OCI-LY7 (cell line): ENCODE measurements at regions not wholly inside any gene's neighbourhood (a gene's known extent, or its start where the extent isn't known, plus 50 kb on each side); places are given as distances from the start of the nearest gene placed in this dataset.

Experiments used
- BruUV-seq: library from RNA; stranded (reverse); fragments of 400-500 nt; replicated peaks from 2 replicates; lab custom pipeline; 2021; lab: Mats Ljungman, UMichigan
- CTCF ChIA-PET: fragments of 300-600 bp; sonication (Branson Sonifier 250); formaldehyde crosslinking; loops from one replicate; lab custom pipeline; 2022; ENCODE audit warnings: antibody characterized with exemption; ENCODE audit not compliant: unreplicated experiment; lab: Charles Lee
- POLR2A ChIA-PET: fragments of 300-600 bp; sonication (Branson Sonifier 250); formaldehyde crosslinking; loops from one replicate; lab custom pipeline; 2022; ENCODE audit warnings: antibody characterized with exemption; lab: Charles Lee
- DNase-seq: peaks from one replicate; pipeline ENCODE4 v3.0.0-alpha.2; 2015; ENCODE audit warnings: low spot score
- H2AFZ ChIP-seq: fragments of 200-600 bp; sonication (generic), shearing (Covaris generic); 2 replicates; pipeline ENCODE4 v1.6.1; 2014; ENCODE audit warnings: mild to moderate bottlenecking, antibody characterized with exemption, low read length, moderate library complexity
- H3K27ac ChIP-seq: fragments of 200-600 bp; sonication (generic); 2 replicates; pipeline ENCODE4 v1.5.1; 2014; ENCODE audit warnings: mixed run types, low read depth, mild to moderate bottlenecking, moderate library complexity, low read length, inconsistent platforms; ENCODE audit not compliant: poor library complexity, severe bottlenecking
- H3K36me3 ChIP-seq: fragments of 200-600 bp; sonication (generic); 2 replicates; pipeline ENCODE4 v1.6.1; 2014; ENCODE audit warnings: mild to moderate bottlenecking, antibody characterized with exemption, low read length, moderate library complexity, mixed read lengths; ENCODE audit not compliant: insufficient read depth
- H3K4me1 ChIP-seq: fragments of 200-600 bp; sonication (generic); 2 replicates; pipeline ENCODE4 v1.5.1; 2014; ENCODE audit warnings: mild to moderate bottlenecking, low read length; ENCODE audit not compliant: insufficient read depth, poor library complexity, severe bottlenecking
- H3K4me2 ChIP-seq: fragments of 200-600 bp; sonication (generic); 2 replicates; pipeline ENCODE4 v1.6.1; 2014; ENCODE audit warnings: mild to moderate bottlenecking, low read length
- H3K4me3 ChIP-seq: fragments of 200-600 bp; sonication (generic); 2 replicates; pipeline ENCODE4 v1.5.1; 2014; ENCODE audit warnings: mild to moderate bottlenecking, low read depth, low read length; ENCODE audit not compliant: poor library complexity, severe bottlenecking
- H3K79me2 ChIP-seq: fragments of 200-600 bp; sonication (generic); 2 replicates; pipeline ENCODE4 v1.6.1; 2016; ENCODE audit warnings: low read depth, mild to moderate bottlenecking, low read length, moderate library complexity, mixed read lengths; ENCODE audit not compliant: insufficient read depth
- H3K9me2 ChIP-seq: fragments of 200-600 bp; sonication (generic); 2 replicates; pipeline ENCODE4 v1.6.1; 2016; ENCODE audit warnings: mild to moderate bottlenecking, low read length, mixed read lengths; ENCODE audit not compliant: insufficient read depth
- H3K9me3 ChIP-seq: fragments of 200-600 bp; sonication (generic); 2 replicates; pipeline ENCODE4 v1.6.1; 2014; ENCODE audit warnings: mild to moderate bottlenecking, mixed run types, low read length, mixed read lengths
- H4K20me1 ChIP-seq: fragments of 200-600 bp; sonication (generic); 2 replicates; pipeline ENCODE4 v1.6.1; 2014; ENCODE audit warnings: mild to moderate bottlenecking, antibody characterized with exemption, low read length, moderate library complexity, mixed read lengths; ENCODE audit not compliant: insufficient read depth
- CTCF ChIP-seq: fragments of 200-600 bp; sonication (generic); conservative IDR thresholded peaks from 2 replicates; pipeline ENCODE4 v1.5.1; 2014; ENCODE audit warnings: mild to moderate bottlenecking, antibody characterized with exemption, low read length, moderate library complexity, mixed read lengths
- EZH2phosphoT487 ChIP-seq: fragments of 200-600 bp; sonication (generic); IDR thresholded peaks from 2 replicates; pipeline ENCODE4 v1.6.1; 2018; ENCODE audit warnings: low read depth, borderline replicate concordance, mild to moderate bottlenecking, mixed run types, antibody characterized with exemption, low read length, moderate library complexity, mixed read lengths
- intact Hi-C: fragments of 100-400 bp; cut with micrococcal nuclease; formaldehyde crosslinking; loops from one replicate; pipeline ENCODE4 v1.10.0; 2022; ENCODE audit not compliant: unreplicated experiment

- no peak overlapping the region for H2AFZ ChIP-seq
- H3K4me3 ChIP-seq = no peak overlapping the region
- H3K4me1 ChIP-seq = no peaks in the 10 kb centered on the region
- no peak overlapping the region for H3K4me2 ChIP-seq
- TF ChIP-seq EZH2phosphoT487 (no peak), CTCF (no peak)
- H3K27ac ChIP-seq = no peak overlapping the region
- H3K9me3 ChIP-seq = no peaks in the 10 kb centered on the region
- POLR2A ChIA-PET = interaction anchor here (0.7 kb wide), 1 partner anchor 10 kb away, joined by 3 read pairs; no protein-coding TSS in a partner anchor
- intact Hi-C loops = no loop called here
- H3K9me2 ChIP-seq = no peaks in the 10 kb centered on the region
- H3K36me3 ChIP-seq = no peaks in the 10 kb centered on the region
- BruUV-seq = no TSS peak
- H3K79me2 ChIP-seq = no peaks in the 10 kb centered on the region
- DNase-seq = no peak
- CTCF ChIA-PET = no interaction called here
- H4K20me1 ChIP-seq = no peaks in the 10 kb centered on the region
Measured at GRCh38 chr3:117587416-117587815, 877.8 kb downstream of the TUSC7 start.

GRCh38 chr3:117589454-117589853 lies 879.9 kb downstream of the TUSC7 start:
- Histone ChIP-seq H3K4me1 (no peaks in the 10 kb centered on the region), H3K27ac (no peak overlapping the region), H3K4me3 (no peak overlapping the region), H2AFZ (no peak overlapping the region), H3K79me2 (no peaks in the 10 kb centered on the region), H4K20me1 (no peaks in the 10 kb centered on the region), H3K9me3 (no peaks in the 10 kb centered on the region), H3K36me3 (no peaks in the 10 kb centered on the region), H3K9me2 (no peaks in the 10 kb centered on the region), H3K4me2 (no peak overlapping the region)
- POLR2A ChIA-PET = interaction anchor here (0.5 to 1.3 kb wide), 4 partner anchors 9 to 14 kb away, joined by 3 to 4 read pairs (median 4); no protein-coding TSS in a partner anchor
- intact Hi-C loops = no loop called here
- DNase-seq = no peak
- CTCF ChIA-PET = no interaction called here
- no peak for TF ChIP-seq CTCF
- no peak for TF ChIP-seq EZH2phosphoT487
- no TSS peak for BruUV-seq

GRCh38 chr3:117595615-117596014 lies 886.0 kb downstream of the TUSC7 start:
- H2AFZ ChIP-seq = no peak overlapping the region
- DNase-seq = no peak
- BruUV-seq = no TSS peak
- ChIA-PET CTCF (no interaction called here), POLR2A (interaction anchor here (0.8 to 1.2 kb wide), 2 partner anchors 15 to 38 kb away, joined by 3 to 5 read pairs; no protein-coding TSS in a partner anchor)
- H3K4me1 ChIP-seq = peaks cover 2% of the 10 kb centered on the region
- no peak for TF ChIP-seq EZH2phosphoT487
- no peak for TF ChIP-seq CTCF
- no peaks in the 10 kb centered on the region for H3K9me2 ChIP-seq
- no peaks in the 10 kb centered on the region for H3K9me3 ChIP-seq
- no peaks in the 10 kb centered on the region for H3K79me2 ChIP-seq
- intact Hi-C loops = no loop called here
- H3K27ac ChIP-seq = no peak overlapping the region
- H4K20me1 ChIP-seq = no peaks in the 10 kb centered on the region
- H3K4me2 ChIP-seq = no peak overlapping the region
- no peak overlapping the region for H3K4me3 ChIP-seq
- no peaks in the 10 kb centered on the region for H3K36me3 ChIP-seq
